Fibroblast of lung (primary cell): ENCODE measurements at regions not wholly inside any gene's neighbourhood (a gene's known extent, or its start where the extent isn't known, plus 50 kb on each side); places are given as distances from the start of the nearest gene placed in this dataset.

Experiments
- DNase-seq, 2 donors: peaks; one replicate each; pipeline versions ENCODE4 v3.0.0 to v3.0.0-alpha.2; 2010; ENCODE audit warnings: low read depth in 2 of 2
- H2AFZ ChIP-seq: 2 replicates; pipeline ENCODE4 v1.5.1; 2012; ENCODE audit warnings: low read length, control low read depth, inconsistent platforms
- H3K27ac ChIP-seq: 2 replicates; pipeline ENCODE4 v1.5.1; 2011; ENCODE audit warnings: low read length, control low read depth; ENCODE audit not compliant: insufficient read depth
- H3K27me3 ChIP-seq: 2 replicates; pipeline ENCODE4 v1.5.1; 2011; ENCODE audit warnings: mild to moderate bottlenecking, low read length; ENCODE audit not compliant: control insufficient read depth, insufficient read depth
- H3K36me3 ChIP-seq: 2 replicates; pipeline ENCODE4 v1.5.1; 2011; ENCODE audit warnings: low read length; ENCODE audit not compliant: control insufficient read depth, insufficient read depth
- H3K4me1 ChIP-seq: 2 replicates; pipeline ENCODE4 v1.5.1; 2011; ENCODE audit warnings: low read length; ENCODE audit not compliant: control insufficient read depth, insufficient read depth; ENCODE audit errors: extremely low read depth
- H3K4me2 ChIP-seq: 2 replicates; pipeline ENCODE4 v1.5.1; 2011; ENCODE audit warnings: low read length, control low read depth; ENCODE audit not compliant: insufficient read depth; ENCODE audit errors: extremely low read depth
- H3K4me3 ChIP-seq, 4 experiments: fragments of 200-600 bp in 1 of 4; sonication (generic) in 1 of 4; replicated peaks in 1 of 4; 2 replicates each; pipeline ENCODE4 v1.5.1; 2011 to 2016; ENCODE audit warnings: low read length in 4 of 4, low read depth in 3 of 4, mild to moderate bottlenecking in 3 of 4, control low read depth in 2 of 4, inconsistent platforms in 1 of 4, mixed read lengths in 1 of 4; ENCODE audit not compliant: insufficient read depth in 1 of 4; ENCODE audit errors: control extremely low read depth in 1 of 4
- H3K79me2 ChIP-seq: 2 replicates; pipeline ENCODE4 v1.5.1; 2012; ENCODE audit warnings: mild to moderate bottlenecking, low read length, inconsistent platforms; ENCODE audit not compliant: control insufficient read depth, insufficient read depth
- H3K9ac ChIP-seq: 2 replicates; pipeline ENCODE4 v1.5.1; 2011; ENCODE audit warnings: mild to moderate bottlenecking, low read length, control low read depth; ENCODE audit not compliant: insufficient read depth
- H3K9me3 ChIP-seq: 2 replicates; pipeline ENCODE4 v1.5.1; 2012; ENCODE audit warnings: low read depth, low read length; ENCODE audit not compliant: control insufficient read depth, insufficient read depth
- H4K20me1 ChIP-seq: 2 replicates; pipeline ENCODE4 v1.5.1; 2011; ENCODE audit warnings: low read length; ENCODE audit not compliant: control insufficient read depth, insufficient read depth; ENCODE audit errors: extremely low read depth
- CTCF ChIP-seq, 2 donors: IDR thresholded peaks in 1 of 2; conservative IDR thresholded peaks in 1 of 2; 1 replicate in 1 of 2; 2 replicates in 1 of 2; pipeline ENCODE4 v1.5.1; 2011 to 2012; ENCODE audit warnings: low read length in 2 of 2, control low read depth in 1 of 2, inconsistent platforms in 1 of 2, low read depth in 1 of 2, mild to moderate bottlenecking in 1 of 2
- EZH2 ChIP-seq: IDR thresholded peaks from 2 replicates; pipeline ENCODE4 v1.5.1; 2012; ENCODE audit warnings: low read length, control low read depth, mild to moderate bottlenecking; ENCODE audit errors: missing control alignments

DNA sequence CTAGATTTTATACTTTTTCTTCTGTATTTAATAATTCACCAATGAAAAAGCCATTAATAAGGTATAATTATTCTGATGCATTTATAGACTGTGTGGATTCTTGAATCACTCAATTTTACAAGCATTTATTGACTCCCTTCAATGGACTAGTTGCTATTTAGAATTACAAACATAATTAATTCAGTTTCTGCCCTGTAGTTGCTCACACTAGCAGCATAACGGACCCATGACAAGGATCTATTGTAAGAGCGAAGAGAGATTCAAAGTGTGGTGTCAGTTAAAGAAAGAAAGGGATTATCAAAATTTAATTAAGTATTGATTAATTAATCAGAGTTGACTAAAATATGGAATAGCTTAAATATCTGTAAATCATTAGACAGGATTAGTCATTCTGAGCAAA, 602.6 kb upstream of the PTCHD4 start:
- Histone ChIP-seq H2AFZ (no peak overlapping the region), H3K4me1 (no peaks in the 10 kb centered on the region), H4K20me1 (no peaks in the 10 kb centered on the region), H3K9me3 (no peaks in the 10 kb centered on the region), H3K4me3 (no peak overlapping the region), H3K27me3 (no peaks in the 10 kb centered on the region), H3K27ac (no peak overlapping the region), H3K9ac (no peak overlapping the region), H3K79me2 (no peaks in the 10 kb centered on the region), H3K36me3 (no peaks in the 10 kb centered on the region), H3K4me2 (no peak overlapping the region)
- TF ChIP-seq CTCF (conservative IDR thresholded peaks at IDR 0.05 in 1 of 2, IDR thresholded peaks at IDR 0.05 in 1 of 2; ENCODE audit: low read depth in 1 of 2, low read length in 2 of 2) (no peak), EZH2 (no peak)
- no peak for DNase-seq

DNA sequence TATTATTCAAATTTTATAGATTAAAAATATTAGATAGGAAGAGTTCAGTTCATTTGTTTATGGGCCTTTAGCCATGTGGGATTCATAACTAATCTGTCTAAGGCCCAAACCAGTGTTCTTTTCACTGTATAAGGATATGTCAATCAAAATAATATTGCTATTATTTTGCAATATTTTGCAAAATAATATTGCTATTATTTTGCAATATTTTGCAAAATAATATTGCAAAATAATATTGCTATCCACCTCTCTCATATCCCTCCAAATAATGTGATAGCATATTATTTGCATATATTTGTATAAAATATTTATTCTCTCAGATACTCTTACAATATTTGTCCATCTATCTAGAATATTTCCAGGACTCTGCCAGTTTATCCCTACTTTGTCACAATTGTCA, 595.3 kb upstream of the PTCHD4 start:
- Histone ChIP-seq H3K9ac (no peak overlapping the region), H3K4me1 (no peaks in the 10 kb centered on the region), H3K36me3 (no peaks in the 10 kb centered on the region), H3K27ac (no peak overlapping the region), H4K20me1 (no peaks in the 10 kb centered on the region), H3K4me2 (no peak overlapping the region), H2AFZ (no peak overlapping the region), H3K4me3 (no peak overlapping the region), H3K27me3 (no peaks in the 10 kb centered on the region), H3K79me2 (no peaks in the 10 kb centered on the region), H3K9me3 (no peaks in the 10 kb centered on the region)
- TF ChIP-seq EZH2, result no peak
- no peak for TF ChIP-seq CTCF (conservative IDR thresholded peaks at IDR 0.05 in 1 of 2, IDR thresholded peaks at IDR 0.05 in 1 of 2; ENCODE audit: low read depth in 1 of 2, low read length in 2 of 2)
- DNase-seq, result no peak

DNA sequence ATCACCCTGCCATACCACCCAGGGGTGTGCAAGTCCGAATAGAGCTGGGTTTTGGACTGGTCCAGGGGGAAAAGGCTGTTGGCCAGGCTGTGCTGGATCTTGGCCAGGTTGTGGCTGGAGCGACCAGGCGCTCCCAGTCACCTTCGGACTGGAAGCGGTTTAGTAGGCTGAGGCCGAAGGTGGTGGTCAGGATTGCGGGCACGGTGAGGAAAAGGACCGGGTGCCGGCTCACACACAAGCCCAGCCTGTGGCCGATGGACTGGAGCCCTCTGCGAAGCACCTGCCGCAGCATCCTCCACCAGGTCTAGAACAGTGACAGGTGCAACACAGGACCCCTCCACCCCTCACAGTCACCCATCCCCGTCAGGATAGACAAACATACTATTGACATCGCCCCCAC, 590.6 kb upstream of the PTCHD4 start:
- TF ChIP-seq EZH2 (no peak), CTCF (conservative IDR thresholded peaks at IDR 0.05 in 1 of 2, IDR thresholded peaks at IDR 0.05 in 1 of 2; ENCODE audit: low read depth in 1 of 2, low read length in 2 of 2) (no peak)
- H3K4me3 ChIP-seq, result no peak overlapping the region

More for the DNA sequence above, 590.6 kb upstream of the PTCHD4 start:
- Histone ChIP-seq H3K9ac (no peak overlapping the region), H4K20me1 (no peaks in the 10 kb centered on the region), H3K27me3 (no peaks in the 10 kb centered on the region), H3K27ac (no peak overlapping the region), H3K79me2 (no peaks in the 10 kb centered on the region), H3K4me1 (no peaks in the 10 kb centered on the region), H3K36me3 (no peaks in the 10 kb centered on the region), H3K4me2 (no peak overlapping the region), H2AFZ (no peak overlapping the region), H3K9me3 (no peaks in the 10 kb centered on the region)
- DNase-seq, result no peak
